HG03159 (cell line): ENCODE measurements at regions not wholly inside any gene's neighbourhood (a gene's known extent, or its start where the extent isn't known, plus 50 kb on each side); places are given as distances from the start of the nearest gene placed in this dataset.

Source experiments
- ATAC-seq: cut with Tn5 transposase; IDR thresholded peaks from one replicate; pipeline ENCODE4 v1.9.1; 2021; ENCODE audit warnings: mild to moderate bottlenecking, moderate library complexity; ENCODE audit not compliant: unreplicated experiment

DNA sequence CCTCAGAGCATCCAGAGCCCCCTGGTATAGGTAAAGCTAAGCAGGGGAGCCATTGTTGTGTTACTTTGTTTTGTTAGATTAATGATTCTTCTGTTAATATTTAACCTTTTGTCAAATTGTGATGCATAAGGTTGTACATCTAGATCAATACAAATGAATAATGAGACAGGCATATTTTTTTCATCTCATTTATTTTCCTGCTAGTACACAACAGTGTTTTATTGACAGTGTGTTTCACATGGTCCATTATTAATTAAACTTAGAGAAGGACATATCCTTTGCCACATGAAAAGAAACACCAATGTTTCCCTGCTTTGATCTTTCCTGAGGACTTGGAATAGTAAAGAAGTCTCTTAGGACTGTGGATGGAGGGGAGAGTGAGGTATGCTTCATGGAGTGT is 543.6 kb upstream of the CFAP20DC start:
- no peak for ATAC-seq

DNA sequence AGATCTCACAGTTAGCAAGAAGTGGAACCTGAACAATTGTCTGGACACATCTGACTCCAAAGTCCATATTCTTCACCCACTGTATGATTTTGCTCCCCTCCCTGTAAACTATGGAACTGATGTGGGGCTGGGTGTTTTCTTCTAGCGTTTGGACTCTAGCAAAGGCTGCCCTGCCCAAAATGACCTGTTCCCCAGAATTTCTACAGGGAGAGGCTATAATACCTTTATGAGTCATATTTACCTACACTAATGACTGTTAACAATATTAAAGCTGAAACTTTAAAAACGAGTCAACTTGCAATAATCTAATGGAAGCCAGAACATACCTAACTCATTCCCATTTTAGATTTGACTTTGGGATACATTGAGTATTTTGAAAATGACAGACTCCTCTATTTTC is 531.2 kb upstream of the CFAP20DC start:
- ATAC-seq: no peak

- no peak for ATAC-seq
These were observed 530.7 kb upstream of the CFAP20DC start for GRCh38 chr3:59580499-59580898.

- ATAC-seq: no peak
These were observed 528.3 kb upstream of the CFAP20DC start for GRCh38 chr3:59578129-59578528.

DNA sequence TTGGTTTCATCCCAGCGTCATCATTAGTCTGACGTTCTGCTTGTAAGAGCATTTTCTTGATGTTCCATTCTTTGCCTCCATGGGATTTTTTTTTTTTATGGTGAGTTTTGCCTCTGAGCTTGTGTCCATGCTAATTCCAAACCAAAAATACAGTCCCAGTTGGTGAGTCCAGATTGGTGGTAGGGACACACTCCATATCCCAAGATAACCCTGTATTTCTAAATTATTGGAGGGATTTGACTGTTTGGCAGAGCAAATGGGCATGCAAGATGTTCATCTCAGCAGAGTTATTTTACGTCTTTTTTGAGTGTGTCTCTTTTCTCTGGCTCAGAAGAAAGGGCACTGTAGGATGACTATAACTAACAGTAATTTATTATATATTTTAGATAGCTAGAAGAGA is 526.8 kb upstream of the CFAP20DC start:
- no peak for ATAC-seq

GRCh38 chr3:59575113-59576001 is 525.5 kb upstream of the CFAP20DC start:
- peak; percentile 82 for ATAC-seq

DNA sequence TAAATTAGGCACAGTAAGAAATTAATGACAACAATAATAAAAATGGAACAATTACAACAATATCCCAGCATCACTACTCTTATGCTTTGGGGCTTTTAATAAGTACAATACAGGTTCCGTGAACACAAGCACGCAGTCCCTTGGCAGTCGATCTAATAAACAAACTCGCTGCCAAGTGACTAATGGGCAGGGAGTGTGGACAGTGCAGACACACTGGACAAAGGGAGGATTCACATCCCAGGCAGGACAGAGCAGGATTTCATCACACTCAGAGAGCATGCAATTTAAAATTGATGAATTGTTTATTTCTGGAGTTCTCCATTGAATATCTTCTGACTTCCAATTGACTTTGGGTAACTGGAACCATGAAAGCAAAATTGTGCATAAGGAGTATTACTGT is 524.1 kb upstream of the CFAP20DC start:
- ATAC-seq: no peak

DNA sequence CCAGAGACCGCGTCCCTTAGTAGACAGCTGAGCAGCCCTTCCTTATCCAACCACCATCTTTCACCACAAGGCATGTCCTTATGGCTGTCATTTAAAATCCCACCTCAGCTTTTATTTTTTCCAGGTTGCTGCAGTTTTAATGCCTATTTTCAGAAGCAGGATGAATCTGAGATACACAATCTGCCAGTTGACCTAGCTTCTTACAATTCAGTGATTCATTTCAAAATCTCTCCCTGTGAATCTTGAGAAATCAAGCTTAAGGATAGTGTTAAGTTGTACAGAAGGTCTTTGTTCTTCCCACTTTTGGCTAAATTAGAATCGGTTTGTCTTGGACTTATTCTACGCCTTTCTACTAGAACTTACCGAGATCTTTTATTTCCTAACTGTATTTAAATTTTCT is 522.3 kb upstream of the CFAP20DC start:
- ATAC-seq: no peak

DNA sequence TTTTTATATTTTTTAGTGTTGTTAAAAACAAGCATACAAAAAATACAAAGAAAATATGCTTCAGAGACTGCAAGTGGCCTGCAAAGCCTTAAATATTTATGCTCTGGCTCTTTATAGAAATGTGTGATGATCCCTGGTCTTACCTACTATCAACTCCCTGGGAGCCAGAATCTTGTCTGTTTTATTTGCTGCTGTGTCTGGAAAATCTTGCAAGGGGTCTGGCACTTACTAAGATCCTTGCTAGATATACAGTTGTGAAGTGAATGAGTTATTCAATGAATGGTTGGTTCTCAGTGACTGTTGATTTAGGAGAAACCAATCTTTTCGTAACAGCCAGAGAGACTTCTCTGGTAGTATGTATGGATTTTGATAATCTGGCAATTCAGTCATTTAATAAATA is 521.0 kb upstream of the CFAP20DC start:
- ATAC-seq: no peak

- no peak for ATAC-seq
These were observed 517.8 kb upstream of the CFAP20DC start for GRCh38 chr3:59567661-59568060.

DNA sequence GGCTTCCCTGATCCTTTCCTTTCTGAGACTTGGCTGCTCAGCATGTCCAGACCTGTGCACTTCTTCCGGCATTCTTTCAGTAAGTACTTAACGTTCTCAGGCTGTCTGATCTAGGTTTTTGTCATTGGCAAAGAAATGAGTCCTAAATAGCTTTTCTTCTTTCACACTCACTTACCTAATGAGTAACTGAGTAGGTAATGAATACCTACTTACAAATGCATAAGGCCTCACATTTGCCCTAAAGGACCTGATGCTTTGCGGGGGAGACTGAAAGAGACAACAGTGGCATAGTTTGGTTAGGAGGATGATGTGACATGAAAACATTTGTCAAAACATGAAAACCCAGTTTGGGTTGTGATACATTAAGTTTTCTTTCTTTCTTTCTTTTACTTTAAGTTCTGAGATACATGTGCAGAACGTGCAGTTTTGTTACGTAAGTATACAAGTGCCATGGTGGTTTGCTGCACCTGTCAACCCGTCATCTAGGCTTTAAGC is 516.7 kb upstream of the CFAP20DC start:
- peak; percentile 99 for ATAC-seq

GRCh38 chr3:59565125-59565524 is 515.3 kb upstream of the CFAP20DC start:
- ATAC-seq: no peak

- ATAC-seq: no peak
These were observed 514.1 kb upstream of the CFAP20DC start for GRCh38 chr3:59563966-59564365.

- ATAC-seq: no peak
These were observed 513.3 kb upstream of the CFAP20DC start for GRCh38 chr3:59563072-59563605.

DNA sequence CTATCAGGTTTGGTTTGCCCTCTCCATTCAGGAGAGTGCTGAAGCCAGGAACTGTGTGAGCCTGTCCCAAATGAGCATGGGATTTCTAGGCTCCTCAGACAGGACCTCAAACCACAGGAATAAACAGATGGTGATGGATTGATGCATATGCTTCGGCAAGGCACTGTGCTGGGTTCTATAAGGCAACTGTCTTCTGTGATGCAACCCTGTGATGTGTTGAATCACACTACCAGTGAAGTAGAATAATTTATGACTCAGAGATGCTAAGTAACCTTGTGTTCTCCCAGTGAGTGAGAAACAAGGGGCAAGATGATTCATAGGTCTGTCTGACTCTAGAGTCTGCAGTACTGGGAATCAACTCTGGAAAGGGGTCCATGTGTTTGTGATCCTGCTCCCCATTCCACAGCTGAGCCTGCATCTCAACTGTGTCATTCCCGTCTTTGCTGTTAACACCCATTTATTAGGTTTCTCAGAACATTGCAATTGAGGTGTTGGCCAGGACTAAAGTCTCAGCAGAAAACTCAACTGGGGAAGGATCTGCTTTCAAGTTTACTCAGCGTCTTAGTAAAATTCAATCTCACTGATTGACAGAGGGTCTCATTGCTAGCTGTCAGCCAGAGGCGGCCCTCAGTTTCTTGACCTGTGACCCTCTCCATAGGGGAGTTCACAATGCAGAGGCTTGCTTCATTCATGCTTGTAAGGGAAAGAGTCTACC is 510.1 kb upstream of the CFAP20DC start:
- ATAC-seq: no peak

- no peak for ATAC-seq
These were observed 509.3 kb upstream of the CFAP20DC start for GRCh38 chr3:59558906-59559720.

GRCh38 chr3:59555593-59556315 is 505.9 kb upstream of the CFAP20DC start:
- no peak for ATAC-seq

DNA sequence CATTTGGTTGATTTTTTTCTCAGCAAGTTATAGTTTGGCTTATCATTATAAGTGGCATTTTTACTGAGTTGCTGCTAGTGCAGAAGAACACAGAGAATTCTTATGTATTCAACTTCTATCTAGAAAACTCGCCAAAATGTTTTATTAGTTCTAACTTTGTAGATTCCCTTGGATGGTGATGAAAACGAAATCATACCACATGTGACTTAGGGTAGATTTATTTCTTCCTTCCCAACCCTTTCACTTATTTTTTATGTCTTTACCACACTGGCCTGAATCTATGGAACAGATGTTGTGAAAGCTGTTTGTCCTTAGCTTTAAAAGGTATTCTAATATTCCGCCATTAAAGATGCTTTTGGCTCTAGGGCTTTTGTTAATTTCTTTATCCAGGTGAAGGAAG is 503.3 kb upstream of the CFAP20DC start:
- no peak for ATAC-seq

- no peak for ATAC-seq
These were observed 502.0 kb upstream of the CFAP20DC start for GRCh38 chr3:59551834-59552233.

DNA sequence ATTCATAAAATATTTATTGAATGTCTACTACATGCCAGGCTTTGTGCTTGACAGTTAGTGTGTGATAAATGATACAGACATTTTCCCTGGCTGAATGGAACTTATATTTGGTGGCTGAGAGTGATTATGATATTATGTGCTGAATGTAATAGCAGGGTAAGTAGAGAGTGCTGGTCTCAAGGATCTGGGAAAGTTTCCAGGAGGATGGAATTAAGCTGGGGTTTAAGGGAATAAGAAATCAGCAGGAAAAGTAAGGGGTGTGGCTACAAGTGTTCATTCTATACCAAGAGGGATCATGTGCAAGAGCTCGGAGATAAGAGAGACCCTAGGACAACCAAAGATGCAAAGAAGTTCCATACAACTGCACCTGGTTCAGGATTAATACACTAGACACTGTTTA is 500.1 kb upstream of the CFAP20DC start:
- ATAC-seq: no peak
